ENCODE measurements at regions not wholly inside any gene's neighbourhood (a gene's known extent, or its start where the extent isn't known, plus 50 kb on each side); places are given as distances from the start of the nearest gene placed in this dataset.

- TF ChIP-seq ISL1 (CRISPR knock-in tag; IDR thresholded peaks at IDR 0.05): no peak
- no peak for TF ChIP-seq ZC3H10 (CRISPR knock-in tag; IDR thresholded peaks at IDR 0.05)
- TF ChIP-seq, protein P1, sequence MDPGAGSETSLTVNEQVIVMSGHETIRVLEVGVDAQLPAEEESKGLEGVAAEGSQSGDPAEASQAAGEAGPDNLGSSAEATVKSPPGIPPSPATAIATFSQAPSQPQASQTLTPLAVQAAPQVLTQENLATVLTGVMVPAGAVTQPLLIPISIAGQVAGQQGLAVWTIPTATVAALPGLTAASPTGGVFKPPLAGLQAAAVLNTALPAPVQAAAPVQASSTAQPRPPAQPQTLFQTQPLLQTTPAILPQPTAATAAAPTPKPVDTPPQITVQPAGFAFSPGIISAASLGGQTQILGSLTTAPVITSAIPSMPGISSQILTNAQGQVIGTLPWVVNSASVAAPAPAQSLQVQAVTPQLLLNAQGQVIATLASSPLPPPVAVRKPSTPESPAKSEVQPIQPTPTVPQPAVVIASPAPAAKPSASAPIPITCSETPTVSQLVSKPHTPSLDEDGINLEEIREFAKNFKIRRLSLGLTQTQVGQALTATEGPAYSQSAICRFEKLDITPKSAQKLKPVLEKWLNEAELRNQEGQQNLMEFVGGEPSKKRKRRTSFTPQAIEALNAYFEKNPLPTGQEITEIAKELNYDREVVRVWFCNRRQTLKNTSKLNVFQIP (CRISPR knock-in tag; IDR thresholded peaks at IDR 0.05; ENCODE audit: borderline replicate concordance, low read depth): no peak
These were observed 62.8 kb upstream of the RANBP3L start (continued) for GRCh38 chr5:36364473-36364872.

GRCh38 chr5:36365896-36366295 lies 64.2 kb upstream of the RANBP3L start:
- no peak for TF ChIP-seq ZNF565 (CRISPR knock-in tag; conservative IDR thresholded peaks at IDR 0.05; ENCODE audit: low read depth)
- TF ChIP-seq ZFP30 (CRISPR knock-in tag; IDR thresholded peaks at IDR 0.05): no peak
- no peak for TF ChIP-seq CREB5 (CRISPR knock-in tag; IDR thresholded peaks at IDR 0.05; ENCODE audit: low read depth)
- TF ChIP-seq ISL1 (CRISPR knock-in tag; IDR thresholded peaks at IDR 0.05): no peak
- no peak for TF ChIP-seq TSHZ2 (CRISPR knock-in tag; IDR thresholded peaks at IDR 0.05)
- TF ChIP-seq RARB (CRISPR knock-in tag; IDR thresholded peaks at IDR 0.05): no peak
- no peak for TF ChIP-seq TOX (CRISPR knock-in tag; IDR thresholded peaks at IDR 0.05; ENCODE audit: borderline replicate concordance)
- no peak for TF ChIP-seq ZNF8 (CRISPR knock-in tag; IDR thresholded peaks at IDR 0.05)
- TF ChIP-seq BACH2 (CRISPR knock-in tag; IDR thresholded peaks at IDR 0.05; ENCODE audit: borderline replicate concordance): no peak
- TF ChIP-seq ZC3H10 (CRISPR knock-in tag; IDR thresholded peaks at IDR 0.05): no peak
- no peak for TF ChIP-seq OSR1 (CRISPR knock-in tag; IDR thresholded peaks at IDR 0.05)
- TF ChIP-seq, protein P1 (CRISPR knock-in tag; IDR thresholded peaks at IDR 0.05; ENCODE audit: borderline replicate concordance, low read depth): no peak
- TF ChIP-seq ZFP3 (CRISPR knock-in tag; IDR thresholded peaks at IDR 0.05): no peak
- TF ChIP-seq ESRRG (CRISPR knock-in tag; IDR thresholded peaks at IDR 0.05): no peak
- TF ChIP-seq CSDC2 (CRISPR knock-in tag; IDR thresholded peaks at IDR 0.05): no peak
- ATAC-seq: no peak

DNA sequence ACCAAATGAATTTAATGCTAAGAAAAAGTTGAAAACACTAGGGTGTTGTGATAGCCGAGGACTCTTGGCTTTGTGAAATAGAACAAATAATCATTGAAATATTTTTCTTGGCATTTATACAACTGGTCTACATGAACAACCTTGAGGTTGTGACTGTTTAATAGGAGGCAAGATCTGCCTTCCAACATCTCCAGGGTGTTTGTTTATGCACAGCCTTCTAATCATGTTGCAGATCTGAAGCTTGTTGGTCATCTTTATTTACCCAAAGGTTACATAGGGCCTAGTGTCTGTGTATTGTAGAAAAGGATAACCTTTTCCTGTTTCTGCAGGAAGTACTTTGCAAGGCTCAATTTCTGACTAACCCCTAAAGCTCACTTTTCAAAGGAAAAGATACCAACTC lies 65.2 kb upstream of the RANBP3L start:
- no peak for ATAC-seq
- TF ChIP-seq TCF4 (CRISPR knock-in tag; IDR thresholded peaks at IDR 0.05; ENCODE audit: borderline replicate concordance): no peak
- TF ChIP-seq TOX (CRISPR knock-in tag; IDR thresholded peaks at IDR 0.05; ENCODE audit: borderline replicate concordance): no peak
- TF ChIP-seq ZNF8 (CRISPR knock-in tag; IDR thresholded peaks at IDR 0.05): no peak
- no peak for TF ChIP-seq ISL1 (CRISPR knock-in tag; IDR thresholded peaks at IDR 0.05)
- no peak for TF ChIP-seq ZFP3 (CRISPR knock-in tag; IDR thresholded peaks at IDR 0.05)
- TF ChIP-seq SNAI2 (CRISPR knock-in tag; IDR thresholded peaks at IDR 0.05): no peak
- no peak for TF ChIP-seq CSDC2 (CRISPR knock-in tag; IDR thresholded peaks at IDR 0.05)
- TF ChIP-seq ZC3H10 (CRISPR knock-in tag; IDR thresholded peaks at IDR 0.05): no peak
- TF ChIP-seq PPARA (CRISPR knock-in tag; IDR thresholded peaks at IDR 0.05; ENCODE audit: borderline replicate concordance): no peak
- no peak for TF ChIP-seq ZFP30 (CRISPR knock-in tag; IDR thresholded peaks at IDR 0.05)

DNA sequence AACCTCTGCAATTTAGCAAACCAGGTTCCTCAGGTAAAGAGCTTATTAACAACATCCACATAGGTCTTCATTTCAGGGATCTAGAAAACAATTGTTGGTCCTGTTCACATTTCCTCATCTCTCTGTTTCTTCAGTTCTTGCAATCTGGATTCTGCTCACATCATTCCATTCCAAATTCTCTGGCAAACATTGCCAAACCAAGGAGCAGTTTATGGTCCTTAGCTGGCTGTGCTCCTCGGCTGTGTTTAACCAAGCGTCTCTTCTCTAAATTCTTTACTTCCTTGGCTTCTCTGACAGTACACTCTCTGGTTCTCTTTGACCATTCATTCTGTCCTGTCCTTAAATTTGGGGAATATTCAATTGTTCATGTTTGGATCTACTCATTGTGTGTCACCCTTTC lies 65.8 kb upstream of the RANBP3L start:
- no peak for TF ChIP-seq ZC3H10 (CRISPR knock-in tag; IDR thresholded peaks at IDR 0.05)
- TF ChIP-seq OSR1 (CRISPR knock-in tag; IDR thresholded peaks at IDR 0.05): no peak
- TF ChIP-seq RARB (CRISPR knock-in tag; IDR thresholded peaks at IDR 0.05): no peak
- no peak for TF ChIP-seq CREB5 (CRISPR knock-in tag; IDR thresholded peaks at IDR 0.05; ENCODE audit: low read depth)
- TF ChIP-seq GLIS3 (CRISPR knock-in tag; IDR thresholded peaks at IDR 0.05): no peak
- TF ChIP-seq TCF4 (CRISPR knock-in tag; IDR thresholded peaks at IDR 0.05; ENCODE audit: borderline replicate concordance): no peak
- no peak for TF ChIP-seq PPARA (CRISPR knock-in tag; IDR thresholded peaks at IDR 0.05; ENCODE audit: borderline replicate concordance)
- ATAC-seq: no peak
